Spleen (tissue), 11 donors: ENCODE measurements at regions not wholly inside any gene's neighbourhood (a gene's known extent, or its start where the extent isn't known, plus 50 kb on each side); places are given as distances from the start of the nearest gene placed in this dataset.

Experiments used
- DNase-seq: peaks from one replicate; pipeline ENCODE4 v3.0.0-alpha.2; 2020
- H3K27ac ChIP-seq, 8 donors: fragments of 200-600 bp; sonication (generic) in 7 of 8; 1 replicate in 4 of 8; 2 replicates in 4 of 8; pipeline versions ENCODE4 v1.5.0 to v1.8.0; 2016 to 2021; ENCODE audit warnings: inconsistent platforms in 4 of 8, mild to moderate bottlenecking in 4 of 8, moderate library complexity in 1 of 8
- H3K27me3 ChIP-seq, 7 donors: fragments of 200-600 bp; sonication (generic) in 6 of 7; replicated peaks in 1 of 7; 1 replicate in 4 of 7; 2 replicates in 3 of 7; pipeline versions ENCODE4 v1.5.0 to v1.8.0; 2016 to 2021; ENCODE audit warnings: inconsistent platforms in 3 of 7, mild to moderate bottlenecking in 1 of 7
- H3K36me3 ChIP-seq, 6 donors: fragments of 200-600 bp; sonication (generic) in 5 of 6; 1 replicate in 4 of 6; 2 replicates in 2 of 6; pipeline versions ENCODE4 v1.5.0 to v1.8.0; 2016 to 2021; ENCODE audit warnings: inconsistent platforms in 2 of 6
- H3K4me1 ChIP-seq, 6 donors: fragments of 200-600 bp; sonication (generic) in 5 of 6; 1 replicate in 3 of 6; 2 replicates in 3 of 6; pipeline versions ENCODE4 v1.5.0 to v1.8.0; 2016 to 2021; ENCODE audit warnings: inconsistent platforms in 3 of 6
- H3K4me3 ChIP-seq, 8 donors: fragments of 200-600 bp; sonication (generic) in 7 of 8; 1 replicate in 4 of 8; 2 replicates in 4 of 8; pipeline versions ENCODE4 v1.5.0 to v1.8.0; 2016 to 2021; ENCODE audit warnings: inconsistent platforms in 4 of 8, mild to moderate bottlenecking in 4 of 8, moderate library complexity in 2 of 8
- H3K9me3 ChIP-seq, 8 donors: fragments of 200-600 bp; sonication (generic) in 7 of 8; 1 replicate in 4 of 8; 2 replicates in 4 of 8; pipeline versions ENCODE4 v1.5.0 to v1.8.0; 2016 to 2021; ENCODE audit warnings: inconsistent platforms in 4 of 8
- POLR2A ChIP-seq, 3 donors: fragments of 450-650 bp; IDR thresholded peaks; one replicate each; pipeline ENCODE4 v1.5.1; 2017; ENCODE audit warnings: antibody characterized with exemption in 3 of 3, mild to moderate bottlenecking in 1 of 3
- POLR2AphosphoS5 ChIP-seq, 3 donors: sonication (generic); formaldehyde crosslinking; IDR thresholded peaks; one replicate each; pipeline ENCODE4 v1.5.1; 2017; ENCODE audit warnings: antibody characterized with exemption in 3 of 3
- WGBS, 5 donors: extraction: QIAGEN DNeasy Blood & Tissue Kit in 3 of 5; methylation state at CpG; one replicate each; pipeline versions ENCODE4 v1.1.5 to v1.1.7; 2013 to 2018; 5-methylcytosine and 5-hydroxymethylcytosine counted together
- intact Hi-C: fragments of 100-400 bp; cut with DNase I; formaldehyde crosslinking; loops from one replicate; pipeline ENCODE4 v1.15.0; 2023; ENCODE audit warnings: low total_unique reads
- TF ChIP-seq, protein P1 (sequence below), 11 experiments: fragments of 200-600 bp in 7 of 11; fragments of 450-650 bp in 4 of 11; sonication (generic) in 4 of 11; IDR thresholded peaks in 8 of 11; conservative IDR thresholded peaks in 3 of 11; 1 replicate in 7 of 11; 2 replicates in 4 of 11; pipeline versions ENCODE4 v1.4.0 to v1.8.0; 2016 to 2021; ENCODE audit warnings: antibody characterized with exemption in 11 of 11, inconsistent platforms in 4 of 11, mild to moderate bottlenecking in 1 of 11
- donor health status: healthy with polysubstance abuse.
- donor health status: DM: no; HTN: no; CAD: no; lungs with moderate emphysema.
- donor health status: DM: no; HTN: no; CAD: no.
- donor health status: Bipolar disorder and iron deficiency.
- donor health status: healthy.
- donor health status: DM: no; HTN: no; CAD: no.
- donor health status: DM: yes; HTN: yes; CAD: no.

DNA sequence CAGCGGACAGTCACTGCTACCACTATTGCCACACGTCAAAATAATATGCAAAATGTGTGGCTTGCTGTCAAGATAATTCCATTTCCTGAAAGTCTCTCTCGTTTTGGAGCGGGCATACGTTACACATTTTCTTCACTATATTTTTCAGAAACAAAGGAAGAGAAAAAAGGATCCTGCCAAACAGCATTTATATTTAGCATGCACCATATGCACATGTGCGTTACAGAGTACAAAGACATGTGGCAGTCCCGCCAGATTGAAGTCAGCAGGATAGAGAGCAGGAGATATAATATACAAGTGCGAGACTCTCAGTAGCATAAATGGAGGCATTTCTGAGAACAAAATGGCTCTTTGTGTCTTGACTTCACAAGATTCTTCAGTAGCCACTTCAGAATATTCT is 221.6 kb upstream of the KIF2A start:
- Histone ChIP-seq H3K9me3 (no peaks in the 10 kb centered on the region), H3K27ac (no peak overlapping the region), H3K4me3 (no peak overlapping the region), H3K4me1 (no peaks in the 10 kb centered on the region), H3K27me3 (no peaks in the 10 kb centered on the region), H3K36me3 (no peaks in the 10 kb centered on the region)
- WGBS, 5 donors = 84 to 91% (median 85%) methylated on average over 8 of the region's 8 CpGs
- DNase-seq = no peak
- no peak for TF ChIP-seq POLR2AphosphoS5 (IDR thresholded peaks at IDR 0.05)
- TF ChIP-seq, protein P1, sequence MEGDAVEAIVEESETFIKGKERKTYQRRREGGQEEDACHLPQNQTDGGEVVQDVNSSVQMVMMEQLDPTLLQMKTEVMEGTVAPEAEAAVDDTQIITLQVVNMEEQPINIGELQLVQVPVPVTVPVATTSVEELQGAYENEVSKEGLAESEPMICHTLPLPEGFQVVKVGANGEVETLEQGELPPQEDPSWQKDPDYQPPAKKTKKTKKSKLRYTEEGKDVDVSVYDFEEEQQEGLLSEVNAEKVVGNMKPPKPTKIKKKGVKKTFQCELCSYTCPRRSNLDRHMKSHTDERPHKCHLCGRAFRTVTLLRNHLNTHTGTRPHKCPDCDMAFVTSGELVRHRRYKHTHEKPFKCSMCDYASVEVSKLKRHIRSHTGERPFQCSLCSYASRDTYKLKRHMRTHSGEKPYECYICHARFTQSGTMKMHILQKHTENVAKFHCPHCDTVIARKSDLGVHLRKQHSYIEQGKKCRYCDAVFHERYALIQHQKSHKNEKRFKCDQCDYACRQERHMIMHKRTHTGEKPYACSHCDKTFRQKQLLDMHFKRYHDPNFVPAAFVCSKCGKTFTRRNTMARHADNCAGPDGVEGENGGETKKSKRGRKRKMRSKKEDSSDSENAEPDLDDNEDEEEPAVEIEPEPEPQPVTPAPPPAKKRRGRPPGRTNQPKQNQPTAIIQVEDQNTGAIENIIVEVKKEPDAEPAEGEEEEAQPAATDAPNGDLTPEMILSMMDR (IDR thresholded peaks at IDR 0.05 in 8 of 11, conservative IDR thresholded peaks at IDR 0.05 in 3 of 11) = no peak
- TF ChIP-seq POLR2A (IDR thresholded peaks at IDR 0.05) = no peak
- intact Hi-C loops = no loop called here

- Histone ChIP-seq H3K9me3 (peaks cover 0 to 3% (median 0%) of the 10 kb centered on the region in 8 donors), H3K4me1 (peaks cover 0 to 8% (median 3%) of the 10 kb centered on the region in 6 donors), H3K36me3 (no peaks in the 10 kb centered on the region), H3K27me3 (no peaks in the 10 kb centered on the region), H3K27ac (no peak overlapping the region), H3K4me3 (no peak overlapping the region)
- TF ChIP-seq POLR2AphosphoS5 (IDR thresholded peaks at IDR 0.05) = no peak
- TF ChIP-seq, protein P1 (IDR thresholded peaks at IDR 0.05 in 8 of 11, conservative IDR thresholded peaks at IDR 0.05 in 3 of 11) = no peak
- TF ChIP-seq POLR2A (IDR thresholded peaks at IDR 0.05) = no peak
- intact Hi-C loops = no loop called here
- no peak for DNase-seq
Measured at GRCh38 chr5:62090953-62091352, 215.1 kb upstream of the KIF2A start.

GRCh38 chr5:62093411-62093810 is 212.6 kb upstream of the KIF2A start:
- no peak for DNase-seq
- Histone ChIP-seq H3K36me3 (no peaks in the 10 kb centered on the region), H3K9me3 (peaks cover 0 to 3% (median 0%) of the 10 kb centered on the region in 8 donors), H3K27ac (no peak overlapping the region), H3K27me3 (no peaks in the 10 kb centered on the region), H3K4me3 (peak overlapping the region in 1 of 8 donors; percentile 3), H3K4me1 (peaks cover 0 to 8% (median 3%) of the 10 kb centered on the region in 6 donors)
- TF ChIP-seq POLR2A (IDR thresholded peaks at IDR 0.05) (no peak), POLR2AphosphoS5 (IDR thresholded peaks at IDR 0.05) (no peak)
- TF ChIP-seq, protein P1 (IDR thresholded peaks at IDR 0.05 in 8 of 11, conservative IDR thresholded peaks at IDR 0.05 in 3 of 11) = no peak
- intact Hi-C loops = no loop called here
- 28 to 42% (median 32%) methylated on average over 2 of the region's 2 CpGs for WGBS, 5 donors

GRCh38 chr5:62093976-62094375 is 212.0 kb upstream of the KIF2A start:
- H3K27ac ChIP-seq = no peak overlapping the region
- H3K36me3 ChIP-seq = no peaks in the 10 kb centered on the region
- H3K27me3 ChIP-seq = no peaks in the 10 kb centered on the region
- intact Hi-C loops = no loop called here
- DNase-seq = no peak
- H3K4me3 ChIP-seq = no peak overlapping the region
- H3K9me3 ChIP-seq = peaks cover 0 to 3% (median 0%) of the 10 kb centered on the region in 8 donors
- H3K4me1 ChIP-seq = peaks cover 0 to 8% (median 3%) of the 10 kb centered on the region in 6 donors
- TF ChIP-seq POLR2A (IDR thresholded peaks at IDR 0.05) (no peak), POLR2AphosphoS5 (IDR thresholded peaks at IDR 0.05) (no peak)
- TF ChIP-seq, protein P1 (IDR thresholded peaks at IDR 0.05 in 8 of 11, conservative IDR thresholded peaks at IDR 0.05 in 3 of 11) = no peak
- 4 to 13% (median 6%) methylated on average over 3 of the region's 3 CpGs for WGBS, 5 donors
